Effector memory CD4-positive, alpha-beta T cell (primary cell): ENCODE measurements at regions not wholly inside any gene's neighbourhood (a gene's known extent, or its start where the extent isn't known, plus 50 kb on each side); places are given as distances from the start of the nearest gene placed in this dataset.
"Not testable (repeated sequence)": the region's sequence is repeated elsewhere in the genome, so short reads cannot be mapped to it uniquely, and the experiment has no call there.

Experiments used
- DNase-seq, 3 donors: peaks; one replicate each; pipeline ENCODE4 v3.0.0-alpha.2; 2020
- H3K27ac ChIP-seq: 2 replicates; pipeline ENCODE4 v1.7.0; 2013; ENCODE audit warnings: mild to moderate bottlenecking, low read length, moderate library complexity; ENCODE audit not compliant: insufficient read depth, poor library complexity, severe bottlenecking
- H3K27me3 ChIP-seq: replicated peaks from 2 replicates; pipeline ENCODE4 v1.7.0; 2013; ENCODE audit warnings: mild to moderate bottlenecking, low read length; ENCODE audit not compliant: insufficient read depth, control insufficient read depth, poor library complexity, severe bottlenecking
- H3K36me3 ChIP-seq: 2 replicates; pipeline ENCODE4 v1.7.0; 2013; ENCODE audit warnings: mild to moderate bottlenecking, low read length, moderate library complexity; ENCODE audit not compliant: control insufficient read depth, insufficient read depth
- H3K4me1 ChIP-seq: 2 replicates; pipeline ENCODE4 v1.7.0; 2013; ENCODE audit warnings: low read length, mild to moderate bottlenecking; ENCODE audit not compliant: control insufficient read depth, insufficient read depth, poor library complexity, severe bottlenecking
- H3K4me3 ChIP-seq: 2 replicates; pipeline ENCODE4 v1.7.0; 2013; ENCODE audit warnings: low read length, low read depth, mild to moderate bottlenecking; ENCODE audit not compliant: insufficient read depth, poor library complexity, severe bottlenecking
- H3K9me3 ChIP-seq: 2 replicates; pipeline ENCODE4 v1.7.0; 2013; ENCODE audit warnings: mild to moderate bottlenecking, low read length, moderate library complexity; ENCODE audit not compliant: control insufficient read depth

DNA sequence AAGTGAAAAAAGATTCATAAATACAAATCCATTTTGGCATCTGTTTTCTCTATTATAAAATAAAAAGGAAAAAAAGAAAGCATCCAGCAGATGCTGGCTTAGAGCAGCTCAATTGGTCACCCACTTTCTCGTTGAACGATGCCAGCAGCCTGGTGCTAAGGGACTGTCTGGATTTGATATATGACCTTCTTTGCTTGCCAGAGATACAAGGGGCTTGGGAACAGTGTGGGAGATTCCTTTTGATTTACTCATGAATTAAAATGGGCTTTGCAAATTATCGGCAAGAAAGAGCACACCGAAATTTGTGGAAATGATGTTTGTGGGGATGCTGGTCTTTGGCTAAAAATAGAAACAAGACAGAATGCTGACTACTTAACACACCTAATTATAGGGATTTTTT lies 210.3 kb upstream of the STT3B start:
- H3K27me3 ChIP-seq, result no peaks in the 10 kb centered on the region
- no peaks in the 10 kb centered on the region for H3K9me3 ChIP-seq
- H3K4me3 ChIP-seq, result no peak overlapping the region
- no peak for DNase-seq
- no peak overlapping the region for H3K27ac ChIP-seq
- no peaks in the 10 kb centered on the region for H3K36me3 ChIP-seq
- H3K4me1 ChIP-seq, result no peaks in the 10 kb centered on the region

DNA sequence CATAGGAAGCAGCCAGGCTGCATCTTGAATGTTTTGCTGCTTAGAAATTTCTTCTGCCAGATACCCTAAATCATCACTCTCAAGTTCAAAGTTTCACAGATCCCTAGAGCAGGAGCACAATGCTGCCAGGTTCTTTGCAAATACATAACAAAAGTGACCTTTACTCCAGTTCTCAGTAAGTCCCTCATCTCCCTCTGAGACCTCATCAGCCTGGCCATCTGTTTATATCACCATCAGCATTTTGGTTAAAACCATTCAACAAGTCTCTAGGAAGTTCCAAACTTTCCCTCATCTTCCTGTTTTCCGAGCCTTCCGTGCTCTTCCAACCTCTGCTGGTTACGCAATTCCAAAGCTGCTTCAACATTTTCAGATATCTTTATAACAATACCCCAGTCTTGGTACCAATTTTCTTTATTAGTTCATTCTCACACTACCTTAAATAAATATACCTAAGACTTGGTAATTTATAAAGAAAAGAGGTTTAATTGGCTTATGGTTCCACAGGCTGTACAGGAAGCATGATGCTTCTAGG lies 204.8 kb upstream of the STT3B start:
- H3K27ac ChIP-seq, DNase-seq, H3K4me3 ChIP-seq: not testable (repeated sequence)

DNA sequence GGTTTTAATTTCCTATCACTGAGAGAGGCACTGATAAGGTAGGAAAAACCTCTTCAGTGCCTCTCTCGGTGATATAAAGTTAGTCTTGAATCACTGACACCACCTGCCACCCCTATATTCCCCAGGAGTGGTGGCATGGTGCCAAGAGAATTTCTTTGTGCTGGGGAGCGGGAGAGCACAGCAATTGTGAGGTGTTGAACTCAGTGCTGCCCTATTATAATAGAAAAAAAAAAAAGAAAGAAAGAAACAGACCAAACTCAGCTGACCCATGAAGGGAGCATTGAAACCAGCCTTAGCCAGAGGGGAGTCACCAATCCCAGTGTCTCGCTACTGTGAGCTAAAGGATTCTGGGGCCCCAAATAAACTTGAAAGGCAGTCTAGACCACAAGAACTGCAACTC lies 201.4 kb upstream of the STT3B start:
- no peak for DNase-seq
- H3K9me3 ChIP-seq, result no peaks in the 10 kb centered on the region

More for the DNA sequence above, 204.8 kb upstream of the STT3B start:
- not testable (repeated sequence) for H3K4me1 ChIP-seq, H3K27me3 ChIP-seq, H3K9me3 ChIP-seq, H3K36me3 ChIP-seq

DNA sequence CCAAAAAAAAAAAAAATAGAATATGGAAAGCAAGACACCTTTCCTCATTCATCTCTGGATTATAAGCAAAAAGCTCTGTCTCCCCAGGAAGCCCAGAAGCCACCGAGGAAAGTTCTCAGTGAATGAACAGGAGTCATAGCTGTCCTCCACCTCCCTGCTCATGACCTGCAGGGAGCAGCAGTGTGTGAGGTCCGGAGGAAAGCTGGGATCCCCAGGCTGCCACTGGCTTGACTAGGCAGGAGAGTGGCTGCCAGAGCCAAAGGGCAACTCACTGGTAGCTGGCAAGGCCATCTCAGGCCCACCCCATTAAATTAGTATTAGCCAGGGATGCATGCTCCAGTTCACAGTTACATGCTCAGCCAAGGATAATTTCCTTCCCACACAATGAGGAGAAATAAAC lies 191.6 kb upstream of the STT3B start:
- no peak overlapping the region for H3K4me3 ChIP-seq
- H3K27me3 ChIP-seq, result no peaks in the 10 kb centered on the region
- no peak for DNase-seq
- H3K4me1 ChIP-seq, result no peaks in the 10 kb centered on the region
- no peaks in the 10 kb centered on the region for H3K36me3 ChIP-seq
- no peak overlapping the region for H3K27ac ChIP-seq
- H3K9me3 ChIP-seq, result no peaks in the 10 kb centered on the region

More for the DNA sequence above, 201.4 kb upstream of the STT3B start:
- Histone ChIP-seq H3K27me3 (no peaks in the 10 kb centered on the region), H3K36me3 (no peaks in the 10 kb centered on the region), H3K4me1 (no peaks in the 10 kb centered on the region), H3K4me3 (no peak overlapping the region), H3K27ac (no peak overlapping the region)

DNA sequence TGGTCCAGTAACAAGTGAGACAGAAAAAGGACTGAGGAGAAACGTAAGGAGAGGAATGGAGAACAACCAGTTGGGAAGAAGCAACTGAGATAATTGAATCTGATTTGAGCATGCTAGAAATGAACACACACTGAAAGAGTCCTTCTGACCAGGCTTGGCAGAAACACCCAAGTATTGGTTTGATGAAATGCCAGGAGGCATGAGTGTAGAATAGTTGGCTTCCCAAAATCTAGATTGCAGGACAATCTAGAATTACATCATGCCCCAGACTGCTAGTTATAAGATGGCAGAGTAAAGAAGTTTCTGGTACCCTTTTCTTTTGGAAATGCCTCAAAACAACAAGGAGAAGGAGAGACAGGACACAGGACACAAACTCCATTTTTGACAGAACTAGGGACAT lies 189.7 kb upstream of the STT3B start:
- no peak for DNase-seq
- Histone ChIP-seq H3K4me3 (no peak overlapping the region), H3K9me3 (no peaks in the 10 kb centered on the region), H3K4me1 (no peaks in the 10 kb centered on the region), H3K27me3 (no peaks in the 10 kb centered on the region), H3K27ac (no peak overlapping the region), H3K36me3 (no peaks in the 10 kb centered on the region)

DNA sequence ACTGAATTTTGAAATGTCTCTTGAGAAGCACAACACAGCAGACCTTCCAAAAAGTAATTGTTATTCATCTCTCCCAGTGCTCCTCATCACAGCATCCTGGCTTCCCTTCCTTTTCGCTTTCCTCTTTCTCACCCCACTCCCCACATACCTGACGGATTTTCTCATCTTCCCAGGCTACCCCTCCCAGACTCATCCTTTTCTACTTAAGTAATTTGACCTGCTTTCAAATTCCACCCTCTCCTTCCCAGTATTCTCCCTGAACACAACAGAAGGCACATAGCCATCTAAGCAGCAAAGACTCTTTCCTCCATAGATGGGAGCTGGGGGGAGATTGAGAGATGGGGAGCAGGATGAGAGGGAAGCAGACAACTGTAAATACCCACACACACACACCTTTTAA lies 187.1 kb upstream of the STT3B start:
- Histone ChIP-seq H3K36me3 (no peaks in the 10 kb centered on the region), H3K27ac (no peak overlapping the region), H3K9me3 (no peaks in the 10 kb centered on the region), H3K4me1 (no peaks in the 10 kb centered on the region), H3K4me3 (no peak overlapping the region), H3K27me3 (no peaks in the 10 kb centered on the region)
- no peak for DNase-seq

DNA sequence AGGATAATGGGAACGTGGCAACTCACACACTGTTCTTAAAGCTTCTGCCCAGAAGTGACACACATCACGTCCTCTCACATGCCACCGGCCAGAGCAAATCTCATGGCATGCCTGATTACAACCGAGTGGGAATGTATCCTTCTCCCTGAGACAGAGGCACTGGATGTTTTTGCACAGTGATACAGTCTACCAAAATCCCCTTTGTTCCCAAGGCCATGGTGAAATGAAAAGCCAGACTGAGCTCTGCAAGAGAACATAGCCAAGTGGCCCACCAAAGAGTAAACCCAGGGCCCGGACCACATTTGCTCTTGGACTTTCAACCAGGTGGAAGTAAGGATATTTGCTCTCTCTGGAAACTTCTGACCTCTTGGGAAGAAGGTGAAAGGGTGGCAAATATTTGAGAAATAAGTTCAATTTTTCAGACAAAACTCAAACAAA lies 186.2 kb upstream of the STT3B start:
- Histone ChIP-seq H3K4me3 (no peak overlapping the region), H3K4me1 (no peaks in the 10 kb centered on the region), H3K9me3 (no peaks in the 10 kb centered on the region), H3K27ac (no peak overlapping the region), H3K27me3 (no peaks in the 10 kb centered on the region), H3K36me3 (no peaks in the 10 kb centered on the region)
- DNase-seq, result no peak

DNA sequence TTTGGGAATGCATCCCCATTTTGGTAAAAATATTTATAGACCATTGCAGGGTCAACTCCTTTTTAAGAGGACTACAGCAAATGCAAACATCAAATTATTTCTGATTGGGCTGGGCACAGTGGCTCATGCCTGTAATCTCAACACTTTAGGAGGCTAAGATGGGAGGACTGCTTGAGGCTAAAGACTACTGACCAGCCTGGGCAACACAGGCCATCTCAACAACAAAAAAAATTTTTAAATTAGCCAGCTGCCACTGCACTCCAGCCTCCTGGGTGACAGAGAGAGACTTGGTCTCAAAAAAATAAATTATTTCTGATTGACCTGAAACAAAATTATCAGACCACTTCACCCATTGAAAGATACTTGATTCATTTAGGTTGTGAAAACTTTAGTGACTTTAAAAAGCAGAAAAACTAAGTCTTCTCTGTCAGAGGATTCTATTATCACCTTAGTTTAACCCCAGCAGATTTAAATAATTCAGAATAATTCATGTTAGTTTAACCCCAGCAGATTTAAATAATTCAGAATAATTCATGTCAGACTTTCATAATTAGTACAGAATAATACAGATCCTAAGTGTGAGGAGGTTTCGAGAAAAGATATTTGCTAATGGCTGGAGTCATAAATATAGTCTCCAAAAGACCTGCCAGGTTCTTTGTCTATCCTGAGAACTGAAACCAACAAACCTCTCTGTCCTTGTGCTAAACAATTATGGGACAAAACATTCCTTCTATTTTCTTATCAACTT lies 183.6 kb upstream of the STT3B start:
- no peaks in the 10 kb centered on the region for H3K36me3 ChIP-seq
- no peaks in the 10 kb centered on the region for H3K27me3 ChIP-seq
- DNase-seq, result no peak
- no peaks in the 10 kb centered on the region for H3K9me3 ChIP-seq
- no peak overlapping the region for H3K27ac ChIP-seq
- H3K4me1 ChIP-seq, result no peaks in the 10 kb centered on the region
- no peak overlapping the region for H3K4me3 ChIP-seq

DNA sequence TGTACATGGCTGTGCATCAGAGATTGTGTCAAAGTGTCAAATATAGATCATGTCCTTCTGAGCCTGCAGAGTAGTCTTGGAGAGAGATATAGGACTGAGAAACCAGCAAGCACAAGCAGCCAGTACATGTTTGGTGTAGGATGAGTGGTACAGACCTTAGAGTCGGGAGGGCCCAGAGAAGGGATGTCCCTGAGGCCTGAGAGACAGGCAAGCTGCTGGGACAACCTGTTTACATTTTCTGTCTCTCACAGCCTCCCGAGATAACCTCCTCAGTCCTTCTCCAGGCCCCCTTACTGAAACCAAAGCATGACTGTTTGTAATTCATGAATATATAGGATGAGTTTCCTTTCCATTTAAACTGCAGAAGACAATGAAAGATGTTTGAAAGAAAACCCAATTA lies 182.4 kb upstream of the STT3B start:
- H3K4me3 ChIP-seq, result no peak overlapping the region
- no peaks in the 10 kb centered on the region for H3K27me3 ChIP-seq
- no peaks in the 10 kb centered on the region for H3K36me3 ChIP-seq
- no peaks in the 10 kb centered on the region for H3K9me3 ChIP-seq
- DNase-seq, result no peak
- no peaks in the 10 kb centered on the region for H3K4me1 ChIP-seq
- no peak overlapping the region for H3K27ac ChIP-seq

DNA sequence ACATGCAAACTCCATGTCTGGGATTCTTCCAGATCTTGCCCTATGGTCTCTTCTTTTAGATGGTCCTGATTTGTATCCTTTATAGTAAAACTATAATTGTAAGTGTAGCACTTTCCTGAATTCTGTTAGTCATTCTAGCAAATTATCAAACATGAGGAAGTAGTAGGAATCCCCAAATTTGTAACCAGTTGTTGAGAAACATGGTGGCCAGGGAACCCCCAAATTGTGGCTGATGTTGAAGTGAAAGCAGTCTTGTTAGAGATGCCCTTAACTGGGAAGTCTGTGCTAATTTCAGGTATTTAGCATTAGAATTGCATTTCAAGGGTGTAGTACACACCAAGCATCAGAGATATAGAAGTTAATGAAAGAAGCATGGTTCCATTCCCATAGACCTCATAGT lies 180.4 kb upstream of the STT3B start:
- Histone ChIP-seq H3K27ac (no peak overlapping the region), H3K4me3 (no peak overlapping the region), H3K27me3 (no peaks in the 10 kb centered on the region), H3K9me3 (no peaks in the 10 kb centered on the region), H3K4me1 (no peaks in the 10 kb centered on the region), H3K36me3 (no peaks in the 10 kb centered on the region)
- DNase-seq, result no peak
